ENCODE measurements at regions not wholly inside any gene's neighbourhood (a gene's known extent, or its start where the extent isn't known, plus 50 kb on each side); places are given as distances from the start of the nearest gene placed in this dataset.

GRCh38 chr2:238591732-238592131 lies 165.0 kb downstream of the ASB1 start:
- TF ChIP-seq CTCF (IDR thresholded peaks at IDR 0.05) (no peak), POLR2AphosphoS5 (IDR thresholded peaks at IDR 0.05) (no peak)

All from transverse colon (tissue), 4 donors.